H1 (cell line): ENCODE measurements at regions not wholly inside any gene's neighbourhood (a gene's known extent, or its start where the extent isn't known, plus 50 kb on each side); places are given as distances from the start of the nearest gene placed in this dataset.
A peak's percentile ranks its signal among the peaks of the same experiment; 100 is the strongest.

ENCODE experiments used
- BCL11A ChIP-seq, 2 experiments: IDR thresholded peaks; one replicate each; pipeline ENCODE4 v1.6.1; 2011; ENCODE audit warnings: low read depth in 2 of 2, low read length in 2 of 2, mild to moderate bottlenecking in 2 of 2
- CBX8 ChIP-seq: fragments of 300-800, 300-1000 bp; sonication (generic); IDR thresholded peaks from 2 replicates; pipeline ENCODE4 v1.7.1; 2016; ENCODE audit warnings: low read depth, low read length, borderline replicate concordance
- CHD1 ChIP-seq: IDR thresholded peaks from 2 replicates; pipeline ENCODE4 v1.6.1; 2012; ENCODE audit warnings: low read depth, low read length, improper control_type of control experiment
- CHD7 ChIP-seq: fragments of 300-600 bp; sonication (generic); IDR thresholded peaks from 2 replicates; pipeline ENCODE4 v1.7.1; 2012; ENCODE audit warnings: low read length, moderate library complexity, mild to moderate bottlenecking, inconsistent platforms; ENCODE audit not compliant: insufficient replicate concordance
- JUND ChIP-seq: IDR thresholded peaks from 2 replicates; pipeline ENCODE4 v1.6.1; 2011; ENCODE audit warnings: mild to moderate bottlenecking, improper control_type of control experiment, low read length
- MAX ChIP-seq: IDR thresholded peaks from 2 replicates; pipeline ENCODE4 v1.6.1; 2012; ENCODE audit warnings: inconsistent platforms
- RFX5 ChIP-seq: IDR thresholded peaks from 2 replicates; pipeline ENCODE4 v1.6.1; 2011; ENCODE audit warnings: low read depth, low read length, improper control_type of control experiment, borderline replicate concordance
- RXRA ChIP-seq: IDR thresholded peaks from 2 replicates; pipeline ENCODE4 v1.6.1; 2011; ENCODE audit warnings: low read depth, mild to moderate bottlenecking, low read length, moderate library complexity; ENCODE audit not compliant: insufficient read depth
- SIN3A ChIP-seq, 2 experiments: IDR thresholded peaks in 1 of 2; conservative IDR thresholded peaks in 1 of 2; 2 replicates each; pipeline ENCODE4 v1.6.1; 2011 to 2012; ENCODE audit warnings: low read length in 2 of 2, improper control_type of control experiment in 1 of 2, low read depth in 1 of 2, mild to moderate bottlenecking in 1 of 2
- SP2 ChIP-seq: IDR thresholded peaks from 2 replicates; pipeline ENCODE4 v1.6.1; 2012; ENCODE audit warnings: mild to moderate bottlenecking, low read length, inconsistent platforms

- TF ChIP-seq CHD7 (no peak), RXRA (no peak), MAX (peak; percentile 97), SP2 (no peak), RFX5 (no peak), JUND (no peak), CBX8 (no peak), BCL11A (IDR thresholded peaks at IDR 0.05; ENCODE audit: low read depth in 2 of 2, low read length in 2 of 2) (no peak), CHD1 (no peak), SIN3A (conservative IDR thresholded peaks at IDR 0.05 in 1 of 2, IDR thresholded peaks at IDR 0.05 in 1 of 2; ENCODE audit: low read depth in 1 of 2, low read length in 2 of 2) (no peak)
Observed at GRCh38 chr3:15860014-15860934, 62.5 kb upstream of the ANKRD28 start (continued).
